ENCODE measurements at regions not wholly inside any gene's neighbourhood (a gene's known extent, or its start where the extent isn't known, plus 50 kb on each side); places are given as distances from the start of the nearest gene placed in this dataset.
"Not testable (repeated sequence)": the region's sequence is repeated elsewhere in the genome, so short reads cannot be mapped to it uniquely, and the experiment has no call there.

DNA sequence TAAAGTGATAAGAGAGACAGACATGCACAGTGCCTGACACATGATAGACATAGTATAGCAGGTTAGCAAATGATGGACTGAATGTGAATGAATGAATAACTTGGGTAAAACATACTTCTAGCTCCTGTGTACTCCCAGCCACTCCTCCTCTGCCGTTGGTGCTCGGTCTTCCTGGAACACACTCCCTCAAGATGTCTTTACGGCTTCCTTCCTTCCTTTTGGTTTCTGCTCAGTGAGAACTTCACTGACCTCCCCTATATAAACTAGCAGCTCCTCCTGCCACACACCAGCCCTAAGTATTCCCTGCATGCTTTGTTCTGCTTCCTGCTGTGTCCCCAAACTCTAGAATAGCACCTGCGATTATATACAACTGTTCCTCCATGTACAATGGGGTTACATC lies 50.2 kb downstream of the RAD54L2 start:
- no peak for DNase-seq (ENCODE audit: low spot score)

DNA sequence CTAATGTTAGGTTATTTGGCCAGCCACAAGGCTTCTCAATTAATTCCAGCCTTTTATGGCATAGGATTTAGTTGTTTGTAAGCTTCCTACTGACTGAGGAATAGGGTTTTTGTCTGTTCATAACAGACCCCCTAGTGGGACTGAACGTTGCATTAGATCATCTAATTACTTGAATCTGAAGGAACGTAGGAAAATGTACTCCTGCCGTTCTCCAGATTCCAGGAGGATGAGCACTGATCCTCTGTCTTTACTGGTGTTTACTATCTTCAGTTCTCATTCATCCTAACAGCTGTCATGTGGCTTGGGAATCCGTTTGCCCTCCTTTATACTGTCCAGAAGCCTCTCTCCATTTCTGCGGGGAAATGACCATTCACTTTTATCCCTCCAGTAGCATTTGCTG lies 52.7 kb downstream of the RAD54L2 start:
- DNase-seq (ENCODE audit: low spot score) = no peak

DNA sequence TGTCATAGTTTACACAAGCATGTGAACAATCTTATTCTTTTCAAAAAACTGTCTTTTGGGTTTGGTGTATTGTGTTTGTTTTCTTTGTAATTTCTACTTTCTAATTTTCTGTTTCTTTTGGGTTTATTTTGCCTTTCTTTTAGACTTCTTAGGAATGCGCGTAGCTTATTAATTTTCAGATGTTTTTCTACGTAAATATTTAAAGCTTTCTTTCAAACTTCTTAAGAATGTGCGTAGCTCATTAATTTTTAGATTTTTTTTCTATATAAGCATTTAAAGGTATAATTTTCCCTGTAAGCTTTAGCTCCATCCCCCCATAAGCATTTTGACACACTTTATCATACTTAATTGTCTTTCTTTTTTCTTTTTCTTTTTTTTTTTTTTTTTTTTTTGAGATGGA lies 55.2 kb downstream of the RAD54L2 start:
- no peak for DNase-seq (ENCODE audit: low spot score)

DNA sequence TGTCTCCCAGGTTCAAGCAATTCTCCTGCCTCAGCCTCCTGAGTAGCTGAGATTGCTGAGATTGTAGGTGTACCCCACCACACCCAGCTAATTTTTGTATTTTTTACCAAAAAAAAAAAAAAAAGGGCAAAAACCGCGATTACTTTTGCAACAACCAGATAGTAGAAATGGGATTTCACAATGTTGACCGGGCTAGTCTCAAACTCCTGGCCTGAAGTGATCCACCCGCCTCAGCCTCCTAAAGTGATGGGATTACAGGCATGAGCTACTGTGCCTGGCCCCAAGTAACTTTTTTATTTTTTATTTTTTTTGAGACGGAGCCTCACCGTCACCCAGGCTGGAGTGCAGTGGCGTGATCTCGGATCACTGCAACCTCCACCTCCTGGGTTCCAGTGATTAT lies 61.1 kb downstream of the RAD54L2 start:
- DNase-seq (ENCODE audit: low spot score) = not testable (repeated sequence)

DNA sequence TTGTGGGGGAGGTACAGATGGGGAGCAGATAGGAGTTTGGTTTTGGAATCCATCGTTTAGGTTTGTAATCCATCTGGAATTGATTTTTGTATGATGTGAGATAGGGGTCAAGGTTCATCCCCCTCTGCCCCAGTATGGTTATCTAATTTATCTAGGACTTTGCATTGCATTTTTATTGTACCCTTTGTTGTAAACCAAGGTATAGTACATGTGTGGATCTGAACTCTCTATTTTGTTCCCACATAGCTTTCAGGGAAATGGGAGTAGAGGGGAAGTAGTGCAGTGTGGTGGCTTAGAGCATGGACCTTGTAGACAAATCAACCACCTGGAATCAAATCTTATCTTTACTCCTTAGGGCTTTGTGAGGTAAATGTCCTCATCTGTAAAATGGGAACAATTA lies 65.7 kb downstream of the RAD54L2 start:
- no peak for DNase-seq (ENCODE audit: low spot score)

DNA sequence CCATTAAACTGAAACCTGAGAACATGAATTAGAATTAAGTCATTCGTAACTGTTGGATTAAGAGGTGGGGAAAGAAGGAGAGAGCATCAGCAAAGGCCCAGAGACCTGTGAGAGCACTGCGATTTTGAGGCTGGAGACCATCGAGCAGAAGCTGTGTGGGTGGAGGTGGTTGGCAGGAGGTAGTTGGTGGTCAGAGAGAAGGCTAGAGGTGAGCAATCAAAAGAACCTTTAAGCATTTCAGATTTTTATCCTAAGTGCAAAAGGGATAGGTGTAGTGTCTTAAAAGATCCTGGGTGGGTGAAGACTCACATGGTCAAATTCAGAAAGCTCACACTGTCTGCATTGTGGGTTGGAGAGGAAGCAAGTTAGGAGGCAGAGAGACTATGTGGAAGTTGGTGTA lies 65.1 kb upstream of the TEX264 start:
- no peak for DNase-seq (ENCODE audit: low spot score)

DNA sequence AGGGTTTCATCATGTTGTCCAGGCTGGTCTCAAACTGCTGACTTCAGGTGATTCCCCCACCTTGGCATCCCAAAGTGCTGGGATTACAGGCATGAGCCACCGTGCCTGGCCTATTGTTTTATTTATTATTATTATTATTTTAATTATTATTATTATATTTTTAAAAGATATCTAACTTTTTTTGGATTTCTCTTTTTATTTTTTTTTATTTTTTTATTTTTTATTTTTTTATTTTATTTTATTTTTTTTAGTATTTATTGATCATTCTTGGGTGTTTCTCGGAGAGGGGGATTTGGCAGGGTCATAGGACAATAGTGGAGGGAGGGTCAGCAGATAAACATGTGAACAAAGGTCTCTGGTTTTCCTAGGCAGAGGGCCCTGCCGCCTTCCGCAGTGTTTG lies 64.2 kb upstream of the TEX264 start:
- not testable (repeated sequence) for DNase-seq (ENCODE audit: low spot score)

DNA sequence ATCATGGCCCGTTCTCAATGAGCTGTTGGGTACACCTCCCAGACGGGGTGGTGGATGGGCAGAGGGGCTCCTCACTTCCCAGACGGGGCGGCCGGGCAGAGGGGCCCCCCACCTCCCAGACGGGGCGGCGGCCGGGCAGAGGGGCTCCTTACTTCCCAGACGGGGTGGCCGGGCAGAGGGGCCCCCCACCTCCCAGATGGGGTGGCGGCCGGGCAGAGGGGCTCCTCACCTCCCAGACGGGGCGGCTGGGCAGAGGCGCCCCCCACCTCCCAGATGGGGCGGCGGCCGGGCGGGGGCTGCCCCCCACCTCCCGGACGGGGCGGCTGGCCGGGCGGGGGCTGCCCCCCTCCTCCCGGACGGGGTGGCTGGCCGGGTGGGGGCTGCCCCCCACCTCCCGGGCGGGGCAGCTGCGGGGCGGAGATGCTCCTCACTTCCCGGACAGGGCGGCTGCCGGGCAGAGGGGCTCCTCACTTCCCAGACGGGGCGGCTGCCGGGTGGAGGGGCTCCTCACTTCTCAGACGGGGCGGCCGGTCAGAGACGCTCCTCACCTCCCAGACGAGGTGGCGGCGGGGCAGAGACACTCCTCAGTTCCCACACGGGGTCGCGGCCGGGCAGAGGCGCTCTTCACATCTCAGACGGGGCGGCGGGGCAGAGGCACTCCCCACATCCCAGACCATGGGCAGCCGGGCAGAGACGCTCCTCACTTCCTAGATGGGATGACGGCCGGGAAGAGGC lies 63.3 kb upstream of the TEX264 start:
- DNase-seq (ENCODE audit: low spot score) = not testable (repeated sequence)

DNA sequence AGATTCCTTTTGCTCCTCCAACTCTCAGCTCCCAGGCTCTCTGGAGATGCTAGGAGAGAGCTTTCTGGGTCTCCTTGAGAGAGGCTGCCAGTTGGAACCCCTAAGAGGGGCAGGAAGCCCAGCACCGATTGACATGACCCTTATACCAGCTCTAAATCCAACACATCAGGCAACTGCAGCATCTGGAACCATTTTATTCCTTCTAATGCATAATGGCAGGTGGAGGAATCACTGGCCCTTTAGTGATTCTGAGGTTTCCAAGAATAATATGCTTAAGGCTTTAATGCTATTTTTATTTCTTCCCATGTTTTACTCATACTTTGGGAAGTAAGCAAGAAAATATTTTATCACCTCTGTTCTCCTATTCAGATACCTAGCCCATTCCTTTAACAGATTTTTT lies 60.3 kb upstream of the TEX264 start:
- no peak for DNase-seq (ENCODE audit: low spot score)

DNA sequence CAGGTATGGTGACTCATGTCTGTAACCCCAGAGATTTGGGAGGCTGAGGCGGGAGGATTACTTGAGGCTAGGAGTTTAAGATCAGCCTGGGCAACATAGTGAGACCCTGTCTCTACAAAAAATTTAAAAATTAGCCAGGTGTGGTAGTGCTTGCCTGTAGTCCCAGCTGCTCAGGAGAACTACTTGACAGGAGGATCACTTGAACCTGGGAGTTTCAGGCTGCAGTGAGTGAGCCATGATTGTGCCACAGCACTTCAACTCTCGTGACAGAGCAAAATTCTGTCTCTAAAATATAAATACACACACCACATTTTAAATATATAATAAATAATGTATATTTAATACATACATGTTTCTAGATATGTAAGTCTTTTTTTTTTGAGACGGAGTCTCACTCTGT lies 53.5 kb upstream of the TEX264 start:
- DNase-seq (ENCODE audit: low spot score) = no peak

DNA sequence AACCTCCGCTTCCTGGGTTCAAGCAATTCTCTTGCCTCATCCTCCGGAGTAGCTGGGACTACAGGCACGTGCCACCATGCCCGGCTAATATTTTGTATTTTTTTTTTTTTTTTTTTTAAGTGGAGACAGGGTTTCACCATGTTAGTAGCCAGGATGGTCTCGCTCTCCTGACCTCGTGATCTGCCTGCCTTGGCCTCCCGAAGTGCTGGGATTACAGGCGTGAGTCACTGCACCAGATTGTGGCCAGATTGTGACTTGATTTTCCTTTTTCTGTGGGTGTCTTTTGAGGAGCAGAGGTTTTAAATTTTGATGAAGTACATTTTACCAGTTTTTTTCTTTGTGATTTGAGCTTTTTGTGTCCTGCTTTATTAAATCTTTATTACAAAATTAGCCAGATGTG lies 53.0 kb upstream of the TEX264 start:
- not testable (repeated sequence) for DNase-seq (ENCODE audit: low spot score)

DNA sequence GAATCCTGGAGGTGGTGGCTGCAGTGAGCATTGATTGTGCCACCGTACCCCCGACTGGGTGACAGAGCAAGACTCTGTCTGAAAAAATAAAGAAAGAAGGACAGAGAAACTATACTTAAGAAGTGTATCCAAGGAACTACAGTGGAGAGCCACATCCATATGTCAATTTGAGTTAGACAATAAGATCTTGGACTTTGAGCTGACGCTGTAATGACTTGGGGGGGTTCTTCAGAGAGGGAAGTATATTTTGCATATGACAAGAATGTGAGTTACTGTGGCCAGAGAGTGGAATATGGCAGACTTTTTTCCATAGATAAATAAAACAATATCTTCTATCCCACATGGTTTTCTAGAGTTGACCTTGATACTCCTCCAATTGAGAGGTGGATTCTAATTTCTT lies 52.6 kb upstream of the TEX264 start:
- no peak for DNase-seq (ENCODE audit: low spot score)

DNA sequence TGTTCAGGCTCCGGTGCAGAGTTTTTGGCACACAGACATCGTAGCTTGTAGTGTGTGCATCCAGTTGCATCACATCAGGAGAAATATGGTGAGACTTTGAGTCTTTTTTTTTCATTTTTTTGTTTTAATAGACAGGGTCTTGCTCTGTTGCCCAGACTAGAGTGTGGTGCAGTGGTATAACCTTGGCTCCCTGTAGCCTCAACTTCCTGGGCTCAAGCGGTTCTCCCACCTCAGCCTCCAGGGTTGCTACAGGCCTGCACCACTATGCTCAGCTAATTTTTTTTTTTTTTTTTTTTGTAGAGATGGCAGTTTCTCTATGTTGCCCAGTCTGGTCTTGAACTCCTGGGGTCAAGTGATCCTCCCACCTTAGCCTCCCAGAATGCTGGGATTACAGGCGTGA lies 51.1 kb upstream of the TEX264 start:
- DNase-seq (ENCODE audit: low spot score) = no peak

DNA sequence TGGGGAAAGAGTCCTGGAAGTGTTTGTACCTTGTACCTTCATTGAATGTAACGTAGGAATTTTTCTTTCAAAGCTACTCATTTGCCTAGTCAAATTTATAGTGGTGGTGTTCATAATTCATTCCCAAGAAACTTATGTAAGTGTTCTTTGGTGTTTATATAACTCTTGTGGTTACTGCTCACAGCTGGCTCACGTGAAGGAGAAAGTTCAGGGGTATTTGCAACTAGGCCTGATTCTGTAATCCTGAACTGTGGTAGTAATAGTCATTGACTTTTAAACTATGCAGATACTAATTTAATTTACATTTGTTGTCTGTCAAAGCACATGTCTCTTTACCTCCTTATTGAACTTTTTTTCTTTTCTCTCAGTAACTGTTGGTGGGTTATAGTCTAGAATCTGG lies 50.5 kb upstream of the TEX264 start:
- DNase-seq (ENCODE audit: low spot score) = peak; percentile 9

DNA sequence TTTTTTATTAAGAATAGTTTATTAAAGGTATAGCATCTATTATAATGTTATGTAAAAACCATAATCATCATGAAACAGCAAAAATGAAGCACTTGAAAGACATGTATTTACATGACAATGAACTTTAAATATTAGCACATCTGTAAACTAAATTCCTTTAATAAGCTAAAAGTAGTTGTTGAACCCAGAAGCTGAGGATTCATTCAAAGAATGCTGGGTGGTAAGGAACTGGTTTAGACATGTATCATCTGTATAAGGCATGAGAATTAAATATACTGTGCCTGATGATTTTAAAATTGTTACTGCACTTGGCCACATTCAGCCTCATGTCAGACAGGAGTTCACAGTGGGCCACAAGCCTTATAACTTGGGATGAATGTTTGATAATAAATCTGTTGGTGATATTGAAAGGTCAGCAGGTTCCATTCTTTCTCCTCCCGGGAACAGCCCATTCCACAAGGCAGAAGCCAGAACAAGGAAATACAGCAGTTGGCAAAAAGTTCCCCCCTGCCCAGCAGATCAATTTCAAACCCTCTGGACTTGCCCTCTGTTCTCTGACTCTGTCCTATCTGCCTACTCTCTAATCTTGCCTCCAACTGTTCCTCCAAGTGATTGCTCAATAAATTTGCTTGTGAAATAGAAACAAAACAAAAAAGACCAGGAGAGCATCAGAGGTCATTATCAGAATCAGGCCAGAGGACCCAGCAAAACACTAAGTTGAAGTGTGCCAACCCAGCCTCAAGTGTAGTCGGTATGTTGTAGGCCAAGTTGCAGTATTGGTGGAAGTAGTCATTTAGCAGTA lies 49.8 kb upstream of the TEX264 start:
- no peak for DNase-seq (ENCODE audit: low spot score)
